ENCODE measurements at regions not wholly inside any gene's neighbourhood (a gene's known extent, or its start where the extent isn't known, plus 50 kb on each side); places are given as distances from the start of the nearest gene placed in this dataset.

- Histone ChIP-seq H3K4me2 (no peak overlapping the region), H3K36me3 (ENCODE audit: low read depth) (no peaks in the 10 kb centered on the region), H2AFZ (no peak overlapping the region), H3K27me3 (ENCODE audit: insufficient read depth, low read depth) (peaks cover 36% of the 10 kb centered on the region), H3K9me3 (ENCODE audit: insufficient read depth, low read depth) (no peaks in the 10 kb centered on the region), H3K27ac (no peak overlapping the region), H3K9me2 (ENCODE audit: insufficient read depth) (no peaks in the 10 kb centered on the region), H4K20me1 (ENCODE audit: insufficient read depth) (no peaks in the 10 kb centered on the region), H3K4me3 (no peak overlapping the region), H3K4me1 (replicated peaks; ENCODE audit: insufficient read depth) (no peaks in the 10 kb centered on the region), H3F3A (ENCODE audit: insufficient read depth, low read depth) (no peaks in the 10 kb centered on the region), H3K79me2 (ENCODE audit: low read depth) (no peaks in the 10 kb centered on the region)
- BruUV-seq (replicated peaks) = no TSS peak
- POLR2A ChIA-PET (ENCODE audit: unreplicated experiment) = no interaction called here
- CTCF ChIA-PET = no interaction called here
- intact Hi-C loops (cut with micrococcal nuclease; ENCODE audit: unreplicated experiment) = no loop called here
- no peak for DNase-seq
- TF ChIP-seq EZH2 (IDR thresholded peaks at IDR 0.05; ENCODE audit: low read depth) = no peak
- no peak for TF ChIP-seq CTCF (conservative IDR thresholded peaks at IDR 0.05)
Observed at GRCh38 chr2:58957188-58957840, 716.2 kb upstream of the FANCL start.

- TF ChIP-seq EZH2 (IDR thresholded peaks at IDR 0.05; ENCODE audit: low read depth) (peak; percentile 57; the same call in 1 of the 2 replicates), CTCF (conservative IDR thresholded peaks at IDR 0.05) (no peak)
- no peaks in the 10 kb centered on the region for H3K9me3 ChIP-seq (ENCODE audit: insufficient read depth, low read depth)
- no peaks in the 10 kb centered on the region for H3K79me2 ChIP-seq (ENCODE audit: low read depth)
- H2AFZ ChIP-seq = no peak overlapping the region
- no peaks in the 10 kb centered on the region for H3K9me2 ChIP-seq (ENCODE audit: insufficient read depth)
- CTCF ChIA-PET = no interaction called here
- H3K4me2 ChIP-seq = no peak overlapping the region
- intact Hi-C loops (cut with micrococcal nuclease; ENCODE audit: unreplicated experiment) = no loop called here
- H3K4me3 ChIP-seq = no peak overlapping the region
- POLR2A ChIA-PET (ENCODE audit: unreplicated experiment) = no interaction called here
- no peak overlapping the region for H3K27ac ChIP-seq
- no peaks in the 10 kb centered on the region for H3K36me3 ChIP-seq (ENCODE audit: low read depth)
- no peaks in the 10 kb centered on the region for H4K20me1 ChIP-seq (ENCODE audit: insufficient read depth)
- no peak for DNase-seq
- H3K27me3 ChIP-seq (ENCODE audit: insufficient read depth, low read depth) = peaks cover 41% of the 10 kb centered on the region
- BruUV-seq (replicated peaks) = no TSS peak
- H3K4me1 ChIP-seq (replicated peaks; ENCODE audit: insufficient read depth) = no peaks in the 10 kb centered on the region
- no peaks in the 10 kb centered on the region for H3F3A ChIP-seq (ENCODE audit: insufficient read depth, low read depth)
Observed at GRCh38 chr2:58954880-58955385, 713.8 kb upstream of the FANCL start.

- no peaks in the 10 kb centered on the region for H3F3A ChIP-seq (ENCODE audit: insufficient read depth, low read depth)
- ChIA-PET POLR2A (ENCODE audit: unreplicated experiment) (no interaction called here), CTCF (no interaction called here)
- DNase-seq = no peak
- H3K79me2 ChIP-seq (ENCODE audit: low read depth) = no peaks in the 10 kb centered on the region
- peaks cover 37% of the 10 kb centered on the region for H3K27me3 ChIP-seq (ENCODE audit: insufficient read depth, low read depth)
- no peaks in the 10 kb centered on the region for H3K36me3 ChIP-seq (ENCODE audit: low read depth)
- H3K4me3 ChIP-seq = no peak overlapping the region
- no peak overlapping the region for H3K27ac ChIP-seq
- no peaks in the 10 kb centered on the region for H3K4me1 ChIP-seq (replicated peaks; ENCODE audit: insufficient read depth)
- H4K20me1 ChIP-seq (ENCODE audit: insufficient read depth) = 0 out of 2 replicates have a peak, but pooled peaks cover 4% of the 10 kb centered on the region
- no peak overlapping the region for H3K4me2 ChIP-seq
- H2AFZ ChIP-seq = no peak overlapping the region
- intact Hi-C loops (cut with micrococcal nuclease; ENCODE audit: unreplicated experiment) = no loop called here
- no peaks in the 10 kb centered on the region for H3K9me3 ChIP-seq (ENCODE audit: insufficient read depth, low read depth)
- no peaks in the 10 kb centered on the region for H3K9me2 ChIP-seq (ENCODE audit: insufficient read depth)
- TF ChIP-seq EZH2 (IDR thresholded peaks at IDR 0.05; ENCODE audit: low read depth) = no peak
- no peak for TF ChIP-seq CTCF (conservative IDR thresholded peaks at IDR 0.05)
- no TSS peak for BruUV-seq (replicated peaks)
Observed at GRCh38 chr2:58951722-58952121, 710.6 kb upstream of the FANCL start.

Data from PC-9 (cell line).